Body of pancreas (tissue), 4 donors: ENCODE measurements at regions not wholly inside any gene's neighbourhood (a gene's known extent, or its start where the extent isn't known, plus 50 kb on each side); places are given as distances from the start of the nearest gene placed in this dataset.

Experiments
- POLR2A ChIP-seq, 3 donors: fragments of 450-650 bp; IDR thresholded peaks; one replicate each; pipeline ENCODE4 v1.6.1; 2016; ENCODE audit warnings: antibody characterized with exemption in 3 of 3, mild to moderate bottlenecking in 2 of 3
- TF ChIP-seq, protein P1 (sequence below), 7 experiments: fragments of 450-650 bp in 4 of 7; fragments of 200-600 bp in 3 of 7; sonication (generic) in 3 of 7; IDR thresholded peaks; one replicate each; pipeline ENCODE4 v1.5.1; 2016 to 2019; ENCODE audit warnings: antibody characterized with exemption in 7 of 7

DNA sequence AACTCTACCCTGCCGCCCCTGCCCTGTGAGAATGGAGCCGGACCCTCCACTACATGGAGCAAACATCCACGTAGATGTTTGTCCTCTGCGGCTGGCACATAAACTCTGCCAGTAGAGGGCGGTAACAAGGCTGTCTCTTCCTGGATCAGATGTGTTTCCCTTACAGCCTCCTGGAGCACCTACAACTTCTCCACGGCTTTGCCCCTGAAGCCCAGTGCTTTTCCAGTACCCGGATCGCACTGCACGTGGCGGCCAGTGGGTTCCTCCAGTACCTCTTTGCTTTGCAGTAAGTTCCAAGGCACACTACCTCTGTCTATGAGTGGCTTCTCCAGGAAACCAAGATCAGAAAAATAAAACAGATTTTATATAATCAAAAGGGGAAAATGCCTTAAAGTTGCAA lies 651.3 kb downstream of the DCDC2C start:
- no peak for TF ChIP-seq POLR2A (IDR thresholded peaks at IDR 0.05)
- TF ChIP-seq, protein P1, sequence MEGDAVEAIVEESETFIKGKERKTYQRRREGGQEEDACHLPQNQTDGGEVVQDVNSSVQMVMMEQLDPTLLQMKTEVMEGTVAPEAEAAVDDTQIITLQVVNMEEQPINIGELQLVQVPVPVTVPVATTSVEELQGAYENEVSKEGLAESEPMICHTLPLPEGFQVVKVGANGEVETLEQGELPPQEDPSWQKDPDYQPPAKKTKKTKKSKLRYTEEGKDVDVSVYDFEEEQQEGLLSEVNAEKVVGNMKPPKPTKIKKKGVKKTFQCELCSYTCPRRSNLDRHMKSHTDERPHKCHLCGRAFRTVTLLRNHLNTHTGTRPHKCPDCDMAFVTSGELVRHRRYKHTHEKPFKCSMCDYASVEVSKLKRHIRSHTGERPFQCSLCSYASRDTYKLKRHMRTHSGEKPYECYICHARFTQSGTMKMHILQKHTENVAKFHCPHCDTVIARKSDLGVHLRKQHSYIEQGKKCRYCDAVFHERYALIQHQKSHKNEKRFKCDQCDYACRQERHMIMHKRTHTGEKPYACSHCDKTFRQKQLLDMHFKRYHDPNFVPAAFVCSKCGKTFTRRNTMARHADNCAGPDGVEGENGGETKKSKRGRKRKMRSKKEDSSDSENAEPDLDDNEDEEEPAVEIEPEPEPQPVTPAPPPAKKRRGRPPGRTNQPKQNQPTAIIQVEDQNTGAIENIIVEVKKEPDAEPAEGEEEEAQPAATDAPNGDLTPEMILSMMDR (IDR thresholded peaks at IDR 0.05): peak; percentile 20 to 50 (median 43)
